Hepatic stellate cell (primary cell): ENCODE measurements at regions not wholly inside any gene's neighbourhood (a gene's known extent, or its start where the extent isn't known, plus 50 kb on each side); places are given as distances from the start of the nearest gene placed in this dataset.
"Not testable (repeated sequence)": the region's sequence is repeated elsewhere in the genome, so short reads cannot be mapped to it uniquely, and the experiment has no call there.

Experiments
- DNase-seq: peaks from one replicate; pipeline ENCODE4 v3.0.0; 2011; ENCODE audit warnings: low spot score

DNA sequence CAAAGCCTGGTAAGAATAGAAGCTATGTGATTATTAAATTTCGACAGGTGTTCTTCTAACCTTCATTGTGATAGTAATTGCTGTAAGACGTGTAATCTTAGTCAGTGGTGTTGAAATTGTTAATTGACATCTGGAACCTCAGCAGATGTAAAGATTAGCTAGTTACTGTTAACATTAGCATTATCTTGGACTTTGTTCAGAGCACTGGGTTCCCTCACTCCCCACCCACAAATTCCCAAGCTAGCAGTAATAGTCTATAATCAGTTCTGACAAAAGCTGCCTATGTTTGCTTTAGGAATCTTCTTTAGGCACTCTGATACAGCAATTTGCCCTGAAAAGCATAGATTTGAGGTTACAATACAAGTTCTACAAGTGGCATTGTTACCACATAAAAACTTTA lies 233.7 kb downstream of the EN1 start:
- DNase-seq: no peak

GRCh38 chr2:118611691-118612090 lies 235.8 kb downstream of the EN1 start:
- no peak for DNase-seq

DNA sequence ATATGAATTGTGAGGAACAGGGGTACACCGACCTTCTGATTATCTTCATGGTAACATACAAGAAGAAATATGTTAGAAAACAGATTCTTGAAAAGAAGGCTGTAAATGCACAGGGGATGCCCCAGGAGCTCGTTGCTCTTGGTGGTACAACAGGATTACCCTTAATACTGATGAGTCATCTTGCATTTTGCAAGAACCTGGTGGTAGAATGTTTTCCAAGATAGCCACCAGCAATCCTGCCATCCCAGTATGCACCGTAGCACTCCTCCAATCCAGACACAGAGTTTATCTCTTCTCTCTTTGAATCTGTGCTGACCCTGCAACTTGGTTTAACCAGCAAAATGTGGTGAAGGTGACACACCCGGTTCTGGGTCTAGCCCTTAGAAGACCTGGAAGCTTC lies 238.3 kb downstream of the EN1 start:
- no peak for DNase-seq

DNA sequence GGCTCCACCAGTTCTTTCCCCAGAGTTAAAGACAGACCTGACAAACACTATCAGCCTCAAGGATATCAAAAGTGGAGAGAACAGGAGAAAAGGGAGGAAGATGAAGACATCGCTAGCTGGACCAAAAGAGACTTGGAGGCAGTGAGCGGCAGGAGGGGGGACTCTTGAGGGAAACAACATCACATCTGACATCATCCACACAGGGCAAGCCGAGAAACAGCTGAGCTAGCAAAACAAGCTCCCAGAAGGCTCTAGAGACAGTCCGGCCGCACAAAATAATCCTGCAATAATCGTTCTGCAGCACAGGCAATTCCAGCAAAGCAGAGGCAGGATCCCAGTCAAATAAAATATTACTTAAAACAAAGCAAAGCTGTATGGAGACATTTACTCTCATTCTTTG lies 239.8 kb downstream of the EN1 start:
- DNase-seq: no peak

GRCh38 chr2:118604811-118605210 lies 242.6 kb downstream of the EN1 start:
- DNase-seq: no peak

DNA sequence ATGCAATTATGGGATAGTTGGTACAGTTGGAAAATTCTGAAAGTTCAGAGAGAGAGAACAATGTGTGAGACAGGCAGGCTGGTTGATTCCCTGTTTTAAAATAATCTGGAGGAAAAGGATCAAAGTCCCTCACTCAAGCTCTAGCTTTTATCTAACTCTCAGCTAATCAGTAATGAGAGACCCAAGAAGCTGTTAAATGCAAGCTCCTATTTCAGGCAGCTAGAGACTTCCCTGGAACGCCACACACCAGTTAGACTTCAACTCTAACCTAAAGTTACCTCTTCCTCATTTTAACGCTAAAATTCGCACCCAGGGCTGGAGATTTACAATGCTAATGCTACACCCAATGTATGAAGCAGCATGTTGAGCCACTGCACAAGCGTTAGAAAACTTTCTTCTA lies 243.1 kb downstream of the EN1 start:
- DNase-seq: no peak

GRCh38 chr2:118599141-118599540 lies 248.3 kb downstream of the EN1 start:
- no peak for DNase-seq

DNA sequence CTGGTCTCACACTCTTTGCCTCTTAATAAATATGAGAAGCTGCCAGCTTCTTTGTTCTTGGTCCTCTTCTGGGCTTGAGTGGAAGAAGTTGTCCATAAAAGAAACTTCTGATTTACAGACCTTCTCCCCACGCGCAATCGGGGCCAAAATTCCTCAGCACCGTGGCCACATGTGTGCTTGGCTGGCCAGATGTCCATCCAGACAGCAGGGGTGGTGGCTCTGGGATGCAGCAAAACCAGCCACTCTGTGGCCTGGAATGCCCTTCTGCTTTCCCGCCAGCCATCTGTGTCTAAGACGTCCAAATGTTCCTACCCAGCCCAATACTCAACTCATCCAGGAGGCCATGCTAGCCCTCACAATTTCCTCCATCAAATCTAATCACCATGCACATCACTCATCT lies 250.8 kb downstream of the EN1 start:
- DNase-seq: no peak

GRCh38 chr2:118593257-118593656 lies 254.2 kb downstream of the EN1 start:
- DNase-seq: no peak

DNA sequence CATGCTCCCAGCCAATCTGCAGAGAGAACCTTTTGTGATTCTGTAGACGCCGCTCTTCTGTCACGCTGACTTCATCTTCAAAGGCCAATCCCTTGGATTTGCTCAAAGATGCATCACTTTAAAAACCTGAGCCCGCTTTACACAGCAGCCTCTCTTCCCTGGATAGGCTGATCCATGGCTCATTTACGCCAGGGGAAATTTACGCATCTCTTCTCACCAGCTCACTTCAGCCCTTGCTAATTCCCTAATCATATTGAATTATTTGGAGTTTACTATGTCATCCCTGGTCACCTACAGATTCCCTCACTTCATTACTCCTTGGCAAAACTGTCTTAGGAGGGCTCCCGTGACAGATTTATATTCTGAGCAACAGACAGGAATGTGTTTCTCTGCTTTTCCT lies 256.2 kb downstream of the EN1 start:
- no peak for DNase-seq

GRCh38 chr2:118589721-118590120 lies 257.7 kb downstream of the EN1 start:
- DNase-seq: no peak

GRCh38 chr2:118588850-118589249 lies 258.6 kb downstream of the EN1 start:
- no peak for DNase-seq

DNA sequence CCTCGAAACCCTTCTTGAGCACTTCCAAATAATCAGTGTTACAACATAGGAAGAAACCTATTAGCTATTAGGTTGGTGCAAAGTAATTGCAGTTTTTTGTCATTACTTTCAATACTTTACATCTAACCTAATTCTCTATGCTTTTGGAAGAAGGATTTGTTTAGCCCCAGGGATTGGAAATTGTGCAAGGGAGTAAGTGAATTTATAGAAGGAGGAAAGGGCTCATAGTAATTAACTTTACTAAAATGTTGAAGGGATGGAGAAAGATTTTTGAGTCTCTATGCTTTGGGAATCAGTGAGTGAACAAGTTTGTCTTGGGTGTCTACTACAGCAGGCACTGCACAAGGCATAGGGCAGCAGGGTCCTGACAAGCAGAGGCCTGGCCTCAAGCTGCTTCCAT lies 261.1 kb downstream of the EN1 start:
- DNase-seq: no peak

DNA sequence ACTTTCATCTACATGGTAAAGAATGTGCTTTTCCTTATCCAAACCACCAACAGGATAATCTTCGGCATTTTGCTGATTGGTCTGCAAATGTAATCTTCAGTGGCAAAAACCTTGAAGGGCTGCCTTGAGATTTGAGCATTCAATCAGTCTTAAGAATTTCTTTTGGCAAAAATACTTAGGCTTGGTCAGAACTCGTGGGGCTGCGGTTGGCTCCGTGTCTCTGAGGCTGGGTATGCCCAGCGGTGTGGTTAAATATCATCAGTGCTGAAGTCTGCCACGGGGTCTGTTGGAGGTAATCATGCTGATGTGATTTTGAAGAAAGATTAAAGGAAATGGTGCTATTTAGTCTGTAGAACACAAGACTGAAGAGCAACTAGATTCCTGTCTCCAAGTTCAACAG lies 262.6 kb downstream of the EN1 start:
- DNase-seq: no peak

DNA sequence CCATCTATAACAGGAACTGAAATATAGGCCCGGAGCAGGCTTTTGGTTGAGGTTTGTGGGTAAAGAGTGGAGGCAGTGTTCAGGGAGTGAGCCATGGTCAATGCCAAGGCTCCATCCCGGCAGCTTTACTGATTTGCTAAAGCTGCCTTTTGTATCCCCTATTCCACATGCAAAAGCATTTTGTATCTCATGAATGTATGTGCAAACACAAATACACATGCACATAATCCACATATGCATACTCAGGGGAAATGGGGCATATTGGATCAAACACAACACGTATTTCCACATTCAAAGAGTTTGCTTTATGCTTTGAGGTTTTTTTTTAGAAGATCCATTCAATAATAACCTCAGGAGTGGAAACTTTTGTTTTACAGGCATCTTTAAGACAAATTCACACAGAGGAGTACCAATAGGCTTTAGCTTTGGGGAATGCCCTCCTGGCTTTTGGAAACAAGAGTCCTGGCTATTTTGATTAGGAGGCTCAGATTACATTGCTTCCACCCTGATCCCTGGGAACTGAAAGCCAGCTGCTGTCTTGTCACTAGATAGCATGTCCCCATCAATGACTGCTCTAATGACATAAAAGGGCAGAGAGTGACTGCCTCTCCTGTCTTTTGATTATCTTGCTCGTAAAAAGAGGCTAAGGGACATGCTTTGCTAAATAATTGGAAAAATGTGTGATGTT lies 263.2 kb downstream of the EN1 start:
- DNase-seq: no peak

- no peak for DNase-seq
Measured at GRCh38 chr2:118582058-118582457, 265.4 kb downstream of the EN1 start.

DNA sequence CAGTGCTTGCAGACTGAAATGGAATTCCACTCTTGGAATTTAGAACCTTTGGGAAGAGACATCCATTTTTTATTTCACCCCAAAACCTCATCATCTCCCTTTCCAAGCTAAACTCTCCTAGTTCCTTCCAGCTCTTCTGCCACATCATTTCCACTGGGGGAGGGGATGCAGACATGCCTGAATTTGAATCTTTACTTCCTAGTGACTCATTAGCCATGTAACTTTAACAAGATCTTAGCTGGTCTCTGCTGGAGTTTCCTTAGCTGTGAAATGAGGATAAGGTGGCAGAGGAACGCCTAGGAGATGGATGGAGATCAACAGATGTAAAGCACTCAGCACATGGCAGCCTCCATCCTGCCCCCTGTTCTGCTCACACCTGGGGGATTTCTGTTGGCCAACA lies 266.8 kb downstream of the EN1 start:
- DNase-seq: no peak

GRCh38 chr2:118580107-118580506 lies 267.3 kb downstream of the EN1 start:
- no peak for DNase-seq

DNA sequence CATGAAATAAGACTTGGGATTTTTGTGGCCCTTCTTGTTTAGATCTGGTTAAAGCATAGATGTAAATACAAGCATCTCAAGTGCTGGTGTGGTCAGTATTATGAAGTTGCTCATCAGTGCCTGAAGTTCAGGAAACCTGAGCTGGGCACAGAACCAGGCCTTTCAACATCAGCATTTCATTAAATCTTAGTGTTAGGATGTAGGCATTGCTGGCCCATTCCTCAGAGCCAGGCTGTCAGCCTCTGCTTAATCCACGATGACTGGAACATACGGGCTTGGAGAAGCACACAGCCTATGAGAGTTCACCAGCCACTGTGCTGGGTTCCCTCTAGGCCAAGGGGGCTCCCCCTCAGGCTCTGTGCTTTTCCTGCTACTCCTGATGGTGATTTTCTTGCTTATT lies 270.2 kb downstream of the EN1 start:
- no peak for DNase-seq

- DNase-seq: no peak
Measured at GRCh38 chr2:118576109-118576855, 271.2 kb downstream of the EN1 start.

- not testable (repeated sequence) for DNase-seq
Measured at GRCh38 chr2:118572380-118572779, 275.1 kb downstream of the EN1 start.

GRCh38 chr2:118569876-118570535 lies 277.4 kb downstream of the EN1 start:
- DNase-seq: no peak

DNA sequence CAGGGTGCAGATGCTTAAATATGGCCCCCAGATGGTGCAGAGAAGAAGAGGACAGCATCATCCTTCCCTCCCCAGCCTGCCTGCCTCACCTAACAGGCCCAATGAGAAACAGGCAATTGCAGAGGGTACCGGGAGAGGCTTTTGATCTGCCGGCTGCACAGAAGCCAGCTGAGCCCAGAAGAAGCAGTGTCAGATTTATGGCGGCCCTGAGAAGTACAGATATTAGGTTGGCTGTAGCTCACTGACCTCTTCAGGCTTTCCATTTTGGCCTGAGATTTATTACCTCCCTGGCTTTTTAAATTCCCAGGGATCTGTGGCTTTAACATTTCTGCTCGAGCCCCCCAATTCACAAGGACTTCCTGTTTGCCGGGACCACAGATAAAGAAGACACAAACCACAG lies 278.7 kb downstream of the EN1 start:
- no peak for DNase-seq
